ENCODE measurements at regions not wholly inside any gene's neighbourhood (a gene's known extent, or its start where the extent isn't known, plus 50 kb on each side); places are given as distances from the start of the nearest gene placed in this dataset.

GRCh38 chr13:112244061-112244460 is 132.1 kb upstream of the SPACA7 start:
- Histone ChIP-seq H3K36me3 (no peaks in the 10 kb centered on the region), H3K27me3 (no peaks in the 10 kb centered on the region), H3K4me3 (no peak overlapping the region), H3K4me1 (no peaks in the 10 kb centered on the region), H3K9me3 (no peaks in the 10 kb centered on the region), H3K27ac (no peak overlapping the region)
- intact Hi-C loops (cut with DNase I), result no loop called here
- DNase-seq (ENCODE audit: low spot score in 2 of 2), result no peak
- TF ChIP-seq, protein P1, sequence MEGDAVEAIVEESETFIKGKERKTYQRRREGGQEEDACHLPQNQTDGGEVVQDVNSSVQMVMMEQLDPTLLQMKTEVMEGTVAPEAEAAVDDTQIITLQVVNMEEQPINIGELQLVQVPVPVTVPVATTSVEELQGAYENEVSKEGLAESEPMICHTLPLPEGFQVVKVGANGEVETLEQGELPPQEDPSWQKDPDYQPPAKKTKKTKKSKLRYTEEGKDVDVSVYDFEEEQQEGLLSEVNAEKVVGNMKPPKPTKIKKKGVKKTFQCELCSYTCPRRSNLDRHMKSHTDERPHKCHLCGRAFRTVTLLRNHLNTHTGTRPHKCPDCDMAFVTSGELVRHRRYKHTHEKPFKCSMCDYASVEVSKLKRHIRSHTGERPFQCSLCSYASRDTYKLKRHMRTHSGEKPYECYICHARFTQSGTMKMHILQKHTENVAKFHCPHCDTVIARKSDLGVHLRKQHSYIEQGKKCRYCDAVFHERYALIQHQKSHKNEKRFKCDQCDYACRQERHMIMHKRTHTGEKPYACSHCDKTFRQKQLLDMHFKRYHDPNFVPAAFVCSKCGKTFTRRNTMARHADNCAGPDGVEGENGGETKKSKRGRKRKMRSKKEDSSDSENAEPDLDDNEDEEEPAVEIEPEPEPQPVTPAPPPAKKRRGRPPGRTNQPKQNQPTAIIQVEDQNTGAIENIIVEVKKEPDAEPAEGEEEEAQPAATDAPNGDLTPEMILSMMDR (IDR thresholded peaks at IDR 0.05), result no peak

GRCh38 chr13:112244495-112245177 is 131.5 kb upstream of the SPACA7 start:
- H3K4me1 ChIP-seq, result no peaks in the 10 kb centered on the region
- no peaks in the 10 kb centered on the region for H3K9me3 ChIP-seq
- H3K36me3 ChIP-seq, result no peaks in the 10 kb centered on the region
- intact Hi-C loops (cut with DNase I), result no loop called here
- H3K27ac ChIP-seq, result no peak overlapping the region
- DNase-seq (ENCODE audit: low spot score in 2 of 2), result no peak
- H3K27me3 ChIP-seq, result no peaks in the 10 kb centered on the region
- no peak overlapping the region for H3K4me3 ChIP-seq
- TF ChIP-seq, protein P1 (IDR thresholded peaks at IDR 0.05), result no peak

DNA sequence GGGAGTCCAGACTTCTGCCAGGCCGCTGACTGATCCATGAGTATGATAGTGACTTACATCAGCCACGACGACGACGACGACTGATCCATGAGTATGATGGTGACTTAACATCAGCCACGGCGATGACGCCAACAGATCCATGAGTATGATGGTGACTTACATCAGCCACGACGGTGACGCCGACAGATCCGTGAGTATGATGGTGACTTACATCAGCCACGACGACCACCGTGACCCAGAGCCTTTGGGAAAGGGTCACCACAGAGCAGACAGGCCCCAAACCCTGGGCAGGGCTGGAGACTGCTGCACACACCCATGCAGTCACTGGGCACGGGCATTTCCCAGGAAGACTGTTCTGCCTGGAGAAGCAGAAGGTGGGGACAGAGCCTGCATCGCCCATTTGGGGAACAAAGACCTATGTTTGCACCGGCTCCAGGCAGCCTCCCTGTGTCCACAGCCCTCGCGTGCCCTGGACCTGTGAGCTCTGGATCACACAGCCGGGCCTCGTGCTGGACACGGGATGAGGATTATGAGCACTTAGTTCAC is 130.9 kb upstream of the SPACA7 start:
- no peaks in the 10 kb centered on the region for H3K9me3 ChIP-seq
- DNase-seq (ENCODE audit: low spot score in 2 of 2), result no peak
- no peaks in the 10 kb centered on the region for H3K36me3 ChIP-seq
- H3K27me3 ChIP-seq, result no peaks in the 10 kb centered on the region
- TF ChIP-seq, protein P1 (IDR thresholded peaks at IDR 0.05), result no peak
- H3K4me1 ChIP-seq, result no peaks in the 10 kb centered on the region
- intact Hi-C loops (cut with DNase I), result no loop called here
- no peak overlapping the region for H3K4me3 ChIP-seq
- no peak overlapping the region for H3K27ac ChIP-seq

- Histone ChIP-seq H3K27ac (no peak overlapping the region), H3K27me3 (no peaks in the 10 kb centered on the region), H3K36me3 (no peaks in the 10 kb centered on the region), H3K4me3 (no peak overlapping the region), H3K4me1 (no peaks in the 10 kb centered on the region), H3K9me3 (no peaks in the 10 kb centered on the region)
- intact Hi-C loops (cut with DNase I), result no loop called here
- TF ChIP-seq, protein P1 (IDR thresholded peaks at IDR 0.05), result no peak
- no peak for DNase-seq (ENCODE audit: low spot score in 2 of 2)
Measured at GRCh38 chr13:112245989-112246388, 130.2 kb upstream of the SPACA7 start.

GRCh38 chr13:112246731-112247470 is 129.3 kb upstream of the SPACA7 start:
- H3K36me3 ChIP-seq, result no peaks in the 10 kb centered on the region
- TF ChIP-seq, protein P1 (IDR thresholded peaks at IDR 0.05), result no peak
- no peak for DNase-seq (ENCODE audit: low spot score in 2 of 2)
- intact Hi-C loops (cut with DNase I), result no loop called here
- H3K4me1 ChIP-seq, result no peaks in the 10 kb centered on the region
- no peak overlapping the region for H3K27ac ChIP-seq
- H3K4me3 ChIP-seq, result no peak overlapping the region
- H3K9me3 ChIP-seq, result no peaks in the 10 kb centered on the region
- H3K27me3 ChIP-seq, result no peaks in the 10 kb centered on the region
